ENCODE measurements at regions not wholly inside any gene's neighbourhood (a gene's known extent, or its start where the extent isn't known, plus 50 kb on each side); places are given as distances from the start of the nearest gene placed in this dataset.

- DNase-seq = peak; percentile 62
- in situ Hi-C loops (cut with HindIII; ENCODE audit: low pct_ligation_motif_present, low pct_unique_long_range_greater_than_20kb, low sequenced_read_pairs) = no loop called here
Measured at GRCh38 chr9:36728651-36729520, 156.2 kb downstream of the MELK start.

GRCh38 chr9:36729906-36730305 lies 157.2 kb downstream of the MELK start:
- no peak for DNase-seq
- in situ Hi-C loops (cut with HindIII; ENCODE audit: low pct_ligation_motif_present, low pct_unique_long_range_greater_than_20kb, low sequenced_read_pairs) = no loop called here

- in situ Hi-C loops (cut with HindIII; ENCODE audit: low pct_ligation_motif_present, low pct_unique_long_range_greater_than_20kb, low sequenced_read_pairs) = no loop called here
- DNase-seq = no peak
Measured at GRCh38 chr9:36730414-36730813, 157.7 kb downstream of the MELK start.

- in situ Hi-C loops (cut with HindIII; ENCODE audit: low pct_ligation_motif_present, low pct_unique_long_range_greater_than_20kb, low sequenced_read_pairs) = no loop called here
- DNase-seq = no peak
Measured at GRCh38 chr9:36731068-36731956, 158.6 kb downstream of the MELK start.

GRCh38 chr9:36734737-36735136 lies 162.0 kb downstream of the MELK start:
- in situ Hi-C loops (cut with HindIII; ENCODE audit: low pct_ligation_motif_present, low pct_unique_long_range_greater_than_20kb, low sequenced_read_pairs) = no loop called here
- DNase-seq = no peak

- no peak for DNase-seq
- in situ Hi-C loops (cut with HindIII; ENCODE audit: low pct_ligation_motif_present, low pct_unique_long_range_greater_than_20kb, low sequenced_read_pairs) = no loop called here
Measured at GRCh38 chr9:36736648-36737047, 164.0 kb downstream of the MELK start.

GRCh38 chr9:36738318-36738976 lies 165.8 kb downstream of the MELK start:
- in situ Hi-C loops (cut with HindIII; ENCODE audit: low pct_ligation_motif_present, low pct_unique_long_range_greater_than_20kb, low sequenced_read_pairs) = no loop called here
- no peak for DNase-seq

GRCh38 chr9:36739373-36740116 lies 166.8 kb downstream of the MELK start:
- in situ Hi-C loops (cut with HindIII; ENCODE audit: low pct_ligation_motif_present, low pct_unique_long_range_greater_than_20kb, low sequenced_read_pairs) = no loop called here

GRCh38 chr9:36742264-36742663 lies 169.6 kb downstream of the MELK start:
- no peak for DNase-seq
- in situ Hi-C loops (cut with HindIII; ENCODE audit: low pct_ligation_motif_present, low pct_unique_long_range_greater_than_20kb, low sequenced_read_pairs) = no loop called here

More at GRCh38 chr9:36739373-36740116, 166.8 kb downstream of the MELK start:
- no peak for DNase-seq

- DNase-seq = no peak
- in situ Hi-C loops (cut with HindIII; ENCODE audit: low pct_ligation_motif_present, low pct_unique_long_range_greater_than_20kb, low sequenced_read_pairs) = no loop called here
Measured at GRCh38 chr9:36744678-36745077, 172.0 kb downstream of the MELK start.

- no peak for DNase-seq
- in situ Hi-C loops (cut with HindIII; ENCODE audit: low pct_ligation_motif_present, low pct_unique_long_range_greater_than_20kb, low sequenced_read_pairs) = no loop called here
Measured at GRCh38 chr9:36745977-36746376, 173.3 kb downstream of the MELK start.

GRCh38 chr9:36746415-36746814 lies 173.7 kb downstream of the MELK start:
- in situ Hi-C loops (cut with HindIII; ENCODE audit: low pct_ligation_motif_present, low pct_unique_long_range_greater_than_20kb, low sequenced_read_pairs) = no loop called here
- DNase-seq = no peak

- in situ Hi-C loops (cut with HindIII; ENCODE audit: low pct_ligation_motif_present, low pct_unique_long_range_greater_than_20kb, low sequenced_read_pairs) = no loop called here
- peak; percentile 40 for DNase-seq
Measured at GRCh38 chr9:36748322-36748899, 175.7 kb downstream of the MELK start.

- DNase-seq = no peak
- in situ Hi-C loops (cut with HindIII; ENCODE audit: low pct_ligation_motif_present, low pct_unique_long_range_greater_than_20kb, low sequenced_read_pairs) = no loop called here
Measured at GRCh38 chr9:36749461-36749860, 176.8 kb downstream of the MELK start.

GRCh38 chr9:36750630-36751029 lies 177.9 kb downstream of the MELK start:
- in situ Hi-C loops (cut with HindIII; ENCODE audit: low pct_ligation_motif_present, low pct_unique_long_range_greater_than_20kb, low sequenced_read_pairs) = no loop called here
- no peak for DNase-seq

GRCh38 chr9:36755019-36755418 lies 182.3 kb downstream of the MELK start:
- no peak for DNase-seq
- in situ Hi-C loops (cut with HindIII; ENCODE audit: low pct_ligation_motif_present, low pct_unique_long_range_greater_than_20kb, low sequenced_read_pairs) = no loop called here

- in situ Hi-C loops (cut with HindIII; ENCODE audit: low pct_ligation_motif_present, low pct_unique_long_range_greater_than_20kb, low sequenced_read_pairs) = no loop called here
- DNase-seq = no peak
Measured at GRCh38 chr9:36759141-36759540, 186.4 kb downstream of the MELK start.

- DNase-seq = no peak
- in situ Hi-C loops (cut with HindIII; ENCODE audit: low pct_ligation_motif_present, low pct_unique_long_range_greater_than_20kb, low sequenced_read_pairs) = no loop called here
Measured at GRCh38 chr9:36759976-36760375, 187.3 kb downstream of the MELK start.
